ENCODE measurements at regions not wholly inside any gene's neighbourhood (a gene's known extent, or its start where the extent isn't known, plus 50 kb on each side); places are given as distances from the start of the nearest gene placed in this dataset.

DNA sequence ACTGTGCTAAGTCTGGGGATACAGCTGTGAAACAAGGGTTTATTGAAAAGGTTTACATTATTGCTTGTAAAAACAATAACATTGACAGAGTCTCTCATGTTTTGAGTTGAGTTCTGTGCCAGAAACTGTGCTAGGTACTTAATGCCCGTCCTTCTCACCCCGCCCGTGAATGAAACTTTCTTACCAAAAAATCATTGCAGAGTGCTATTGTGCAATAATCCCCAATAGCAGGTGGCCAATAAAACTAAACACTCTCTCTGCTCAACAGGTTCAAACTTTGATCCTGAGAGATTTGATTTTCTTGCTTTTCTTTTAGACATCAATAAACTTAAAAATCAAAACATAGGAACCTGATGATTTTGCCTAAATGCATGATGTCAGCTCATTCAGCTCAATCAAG is 441.6 kb downstream of the HAPSTR1 start:
- TF ChIP-seq, protein P1, sequence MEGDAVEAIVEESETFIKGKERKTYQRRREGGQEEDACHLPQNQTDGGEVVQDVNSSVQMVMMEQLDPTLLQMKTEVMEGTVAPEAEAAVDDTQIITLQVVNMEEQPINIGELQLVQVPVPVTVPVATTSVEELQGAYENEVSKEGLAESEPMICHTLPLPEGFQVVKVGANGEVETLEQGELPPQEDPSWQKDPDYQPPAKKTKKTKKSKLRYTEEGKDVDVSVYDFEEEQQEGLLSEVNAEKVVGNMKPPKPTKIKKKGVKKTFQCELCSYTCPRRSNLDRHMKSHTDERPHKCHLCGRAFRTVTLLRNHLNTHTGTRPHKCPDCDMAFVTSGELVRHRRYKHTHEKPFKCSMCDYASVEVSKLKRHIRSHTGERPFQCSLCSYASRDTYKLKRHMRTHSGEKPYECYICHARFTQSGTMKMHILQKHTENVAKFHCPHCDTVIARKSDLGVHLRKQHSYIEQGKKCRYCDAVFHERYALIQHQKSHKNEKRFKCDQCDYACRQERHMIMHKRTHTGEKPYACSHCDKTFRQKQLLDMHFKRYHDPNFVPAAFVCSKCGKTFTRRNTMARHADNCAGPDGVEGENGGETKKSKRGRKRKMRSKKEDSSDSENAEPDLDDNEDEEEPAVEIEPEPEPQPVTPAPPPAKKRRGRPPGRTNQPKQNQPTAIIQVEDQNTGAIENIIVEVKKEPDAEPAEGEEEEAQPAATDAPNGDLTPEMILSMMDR (IDR thresholded peaks at IDR 0.05): no peak
- no peak for TF ChIP-seq EP300 (IDR thresholded peaks at IDR 0.05; ENCODE audit: low read depth)
